Kidney (tissue), 13 donors: ENCODE measurements at regions not wholly inside any gene's neighbourhood (a gene's known extent, or its start where the extent isn't known, plus 50 kb on each side); places are given as distances from the start of the nearest gene placed in this dataset.

Source experiments
- DNase-seq, 5 donors: peaks; one replicate each; pipeline ENCODE4 v3.0.0-alpha.2; 2013 to 2020
- FAIRE-seq: peaks from 2 replicates; lab custom pipeline; 2012; peaks lifted over from hg19 to GRCh38; lab: Jason Lieb, UNC
- H3K27ac ChIP-seq, 2 donors: one replicate each; pipeline ENCODE4 v1.7.0; 2013; ENCODE audit warnings: low read depth in 2 of 2, low read length in 2 of 2, inconsistent platforms in 1 of 2
- H3K27me3 ChIP-seq: one replicate; pipeline ENCODE4 v1.7.1; 2013; ENCODE audit warnings: low read length, inconsistent platforms; ENCODE audit not compliant: control insufficient read depth, insufficient read depth
- H3K36me3 ChIP-seq, 3 donors: one replicate each; pipeline versions ENCODE4 v1.7.0 to v1.7.1; 2013; ENCODE audit warnings: low read length in 3 of 3, control low read depth in 1 of 3, inconsistent platforms in 1 of 3; ENCODE audit not compliant: insufficient read depth in 3 of 3, control insufficient read depth in 2 of 3
- H3K4me1 ChIP-seq, 3 donors: one replicate each; pipeline versions ENCODE4 v1.7.0 to v1.7.1; 2013; ENCODE audit warnings: low read length in 3 of 3, inconsistent platforms in 1 of 3, low read depth in 1 of 3; ENCODE audit not compliant: control insufficient read depth in 2 of 3, insufficient read depth in 2 of 3
- H3K4me3 ChIP-seq, 3 donors: one replicate each; pipeline versions ENCODE4 v1.7.0 to v1.8.1; 2013; ENCODE audit warnings: low read length in 3 of 3, control low read depth in 1 of 3, inconsistent platforms in 1 of 3
- H3K9ac ChIP-seq, 3 donors: one replicate each; pipeline versions ENCODE4 v1.7.0 to v1.7.1; 2013; ENCODE audit warnings: low read length in 3 of 3, control low read depth in 1 of 3, inconsistent platforms in 1 of 3
- H3K9me3 ChIP-seq, 3 donors: one replicate each; pipeline versions ENCODE4 v1.7.0 to v1.7.1; 2013; ENCODE audit warnings: low read length in 3 of 3, control low read depth in 1 of 3, inconsistent platforms in 1 of 3; ENCODE audit not compliant: control insufficient read depth in 2 of 3, insufficient read depth in 1 of 3
- CTCF ChIP-seq: IDR thresholded peaks from 3 replicates; pipeline ENCODE4 v1.5.1; 2012; ENCODE audit warnings: mild to moderate bottlenecking, moderate library complexity, borderline replicate concordance; ENCODE audit not compliant: insufficient read depth; ENCODE audit errors: extremely low read depth
- intact Hi-C: fragments of 100-400 bp; cut with DNase I; formaldehyde crosslinking; loops from one replicate; pipeline ENCODE4 v1.11.1; 2022
- donor health status: control.
- donor health status: control.
- donor health status: control.
- donor health status: control.
- donor health status: control.
- donor health status: DM: yes; HTN: yes; CAD: no.
- donor health status: Normal renal cell carcinoma (clear cell type).

- no peaks in the 10 kb centered on the region for H3K36me3 ChIP-seq
- no peaks in the 10 kb centered on the region for H3K27me3 ChIP-seq
- no peak overlapping the region for H3K4me3 ChIP-seq
- no peak overlapping the region for H3K27ac ChIP-seq
- no peak for TF ChIP-seq CTCF
- intact Hi-C loops, result no loop called here
- H3K4me1 ChIP-seq, result no peaks in the 10 kb centered on the region
- peaks cover 0 to 12% (median 4%) of the 10 kb centered on the region in 3 donors for H3K9me3 ChIP-seq
- DNase-seq (no peak), FAIRE-seq (no peak)
- no peak overlapping the region for H3K9ac ChIP-seq
Observed at GRCh38 chr16:73998707-73999106, 297.9 kb upstream of the PSMD7 start.

GRCh38 chr16:73997971-73998370 is 298.6 kb upstream of the PSMD7 start:
- no peaks in the 10 kb centered on the region for H3K27me3 ChIP-seq
- H3K9ac ChIP-seq, result no peak overlapping the region
- peaks cover 0 to 9% (median 0%) of the 10 kb centered on the region in 3 donors for H3K9me3 ChIP-seq
- no peak overlapping the region for H3K27ac ChIP-seq
- no peak overlapping the region for H3K4me3 ChIP-seq
- DNase-seq, result no peak
- no peak for TF ChIP-seq CTCF
- H3K36me3 ChIP-seq, result no peaks in the 10 kb centered on the region
- no peaks in the 10 kb centered on the region for H3K4me1 ChIP-seq
- FAIRE-seq, result no peak
- intact Hi-C loops, result no loop called here

GRCh38 chr16:73997340-73997711 is 299.3 kb upstream of the PSMD7 start:
- DNase-seq (no peak), FAIRE-seq (no peak)
- TF ChIP-seq CTCF, result no peak
- Histone ChIP-seq H3K27me3 (no peaks in the 10 kb centered on the region), H3K36me3 (no peaks in the 10 kb centered on the region), H3K27ac (no peak overlapping the region), H3K9ac (no peak overlapping the region), H3K9me3 (peaks cover 0 to 9% (median 0%) of the 10 kb centered on the region in 3 donors), H3K4me3 (no peak overlapping the region), H3K4me1 (no peaks in the 10 kb centered on the region)
- intact Hi-C loops, result no loop called here
